GM21723 (cell line): ENCODE measurements at regions not wholly inside any gene's neighbourhood (a gene's known extent, or its start where the extent isn't known, plus 50 kb on each side); places are given as distances from the start of the nearest gene placed in this dataset.

Source experiments
- ATAC-seq: cut with Tn5 transposase; IDR thresholded peaks from one replicate; pipeline ENCODE4 v1.9.1; 2021; ENCODE audit warnings: mild to moderate bottlenecking, moderate library complexity; ENCODE audit not compliant: unreplicated experiment

DNA sequence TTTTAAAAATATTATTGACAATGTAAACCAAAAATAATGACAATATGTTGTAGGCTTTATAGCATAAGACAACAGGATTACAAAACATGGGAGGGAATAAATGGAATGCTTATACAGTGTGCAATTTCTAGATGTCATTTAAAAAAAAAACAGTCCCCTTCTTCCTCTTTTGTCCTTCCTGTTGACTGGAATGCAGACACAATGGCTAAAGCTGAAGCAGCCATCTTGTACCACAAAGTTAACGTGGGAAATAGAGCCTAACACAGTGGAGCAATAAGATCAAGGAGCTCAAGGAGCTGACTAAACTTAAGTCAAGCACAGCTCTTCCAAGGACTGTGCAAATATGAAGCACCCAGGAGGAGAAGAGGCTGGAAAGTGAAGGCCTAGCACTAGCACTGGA lies 208.1 kb downstream of the ARHGAP12 start:
- no peak for ATAC-seq

DNA sequence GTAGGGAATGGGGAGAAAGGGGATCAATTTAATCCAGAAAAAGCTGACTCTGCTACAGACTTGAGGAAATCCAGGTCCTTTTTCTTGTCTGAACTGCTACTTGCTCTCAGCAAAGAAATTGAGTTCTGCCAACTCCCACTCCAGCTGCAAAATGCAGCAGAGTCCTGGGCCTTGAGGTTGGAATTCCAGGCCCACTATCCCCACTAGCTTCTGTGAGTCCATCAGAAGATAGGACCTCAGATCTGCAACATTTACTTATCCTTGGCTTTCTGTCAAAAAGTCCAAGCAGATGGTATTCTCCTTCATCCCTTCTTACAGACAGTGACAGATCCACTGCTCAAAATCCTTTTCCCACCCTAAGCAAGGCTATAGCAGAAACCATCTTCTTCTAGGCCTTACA lies 219.2 kb downstream of the ARHGAP12 start:
- no peak for ATAC-seq

DNA sequence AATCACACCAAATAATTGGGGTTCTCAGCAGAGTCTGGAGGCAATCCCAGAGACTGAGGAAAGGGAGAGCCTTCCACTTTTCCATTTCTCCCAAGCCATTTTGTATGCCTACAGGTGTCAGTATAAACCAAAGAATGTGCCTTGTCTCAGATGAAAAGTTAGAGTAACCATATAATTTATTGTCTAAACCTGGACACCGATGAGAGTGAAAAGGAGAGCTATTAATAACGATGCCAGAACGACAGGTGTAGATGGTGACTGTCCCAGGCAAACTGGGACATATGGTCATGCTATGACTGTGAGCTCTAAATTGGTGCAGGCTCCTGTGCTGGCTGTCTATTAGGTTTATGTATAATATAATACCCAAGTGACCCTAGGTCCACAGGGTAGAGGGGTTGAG lies 219.6 kb downstream of the ARHGAP12 start:
- no peak for ATAC-seq

DNA sequence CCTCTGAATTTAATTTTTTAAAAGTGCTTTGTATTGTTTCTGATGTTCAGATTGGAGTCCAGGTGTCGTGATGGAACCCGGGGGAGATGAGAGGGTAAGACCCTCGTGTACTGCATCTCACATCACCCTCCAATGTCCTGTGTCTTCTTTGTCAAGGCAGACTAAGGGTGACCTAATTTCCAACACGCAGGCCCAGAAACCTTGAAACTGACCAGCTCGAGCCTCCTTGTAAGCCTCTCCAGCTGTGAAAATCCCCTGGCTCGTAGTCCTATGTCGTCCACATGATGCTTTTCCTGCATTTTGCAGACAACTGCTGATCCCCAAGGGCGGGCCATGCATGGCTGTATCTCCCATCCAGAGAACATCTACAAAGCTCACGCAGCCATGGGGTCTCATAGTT lies 220.2 kb downstream of the ARHGAP12 start:
- no peak for ATAC-seq

DNA sequence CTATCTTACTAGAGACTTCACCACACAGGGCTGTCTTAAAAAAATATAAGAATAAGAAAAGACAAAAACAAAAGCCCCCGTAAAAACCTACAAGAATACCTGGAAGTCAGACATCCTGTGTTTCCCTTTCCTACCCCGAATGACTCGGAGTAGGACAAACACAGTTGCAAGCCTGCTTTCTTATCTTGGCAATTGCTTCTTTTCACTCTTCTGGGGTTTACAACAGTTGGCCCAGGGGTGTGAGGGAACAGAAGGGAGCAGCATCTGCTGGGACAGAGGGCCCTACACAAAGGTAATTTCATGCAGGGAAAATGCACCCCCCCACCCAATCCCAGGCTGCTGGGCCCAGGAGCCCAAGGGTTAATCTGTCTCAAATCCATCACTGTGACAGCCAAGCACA lies 220.6 kb downstream of the ARHGAP12 start:
- ATAC-seq, result peak; percentile 15

DNA sequence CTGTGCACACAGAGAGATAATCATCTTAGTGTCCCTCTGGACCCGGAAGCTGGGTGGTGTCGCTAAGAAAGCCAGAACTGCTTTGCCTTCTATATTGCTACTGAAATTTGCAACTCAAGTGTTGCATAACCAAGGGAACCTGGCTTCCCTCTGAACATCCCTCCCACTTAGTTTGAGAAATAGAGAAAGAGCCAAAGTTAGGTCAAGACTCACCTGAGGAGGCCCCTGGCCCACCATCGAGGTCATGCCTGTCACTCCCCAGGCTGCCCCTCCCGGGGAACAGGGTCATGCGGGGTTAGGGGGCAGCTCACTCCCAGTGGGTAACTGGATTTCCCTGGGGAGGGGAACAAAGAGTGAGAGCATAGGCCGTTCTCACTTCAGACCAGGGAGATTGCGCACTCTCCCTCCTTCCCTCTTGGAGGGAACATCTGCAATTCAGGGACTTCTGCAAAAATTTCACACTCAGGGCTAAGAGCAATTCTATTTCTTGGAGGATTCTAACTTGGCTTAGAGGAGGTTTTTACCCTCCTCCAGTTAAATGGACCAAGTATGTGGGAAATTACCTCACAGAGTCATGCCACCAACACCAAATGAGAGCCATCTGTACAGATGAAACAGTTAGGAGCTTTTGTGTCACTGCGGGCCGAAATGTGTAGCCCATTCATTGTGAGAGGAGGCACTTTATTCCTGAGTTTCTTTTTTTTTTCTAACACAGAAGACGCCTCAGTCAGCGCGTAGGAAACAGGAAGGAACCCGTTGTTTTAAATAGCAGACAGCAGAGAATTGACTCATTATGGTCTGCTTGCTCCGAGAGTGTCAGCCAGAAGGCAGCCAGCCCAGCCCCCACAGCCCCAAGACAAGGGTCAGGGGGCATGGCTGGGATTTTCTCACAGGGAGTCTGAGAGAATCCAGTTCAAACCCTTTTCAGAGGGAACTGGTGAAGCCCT lies 221.3 kb downstream of the ARHGAP12 start:
- peak; percentile 90 for ATAC-seq

DNA sequence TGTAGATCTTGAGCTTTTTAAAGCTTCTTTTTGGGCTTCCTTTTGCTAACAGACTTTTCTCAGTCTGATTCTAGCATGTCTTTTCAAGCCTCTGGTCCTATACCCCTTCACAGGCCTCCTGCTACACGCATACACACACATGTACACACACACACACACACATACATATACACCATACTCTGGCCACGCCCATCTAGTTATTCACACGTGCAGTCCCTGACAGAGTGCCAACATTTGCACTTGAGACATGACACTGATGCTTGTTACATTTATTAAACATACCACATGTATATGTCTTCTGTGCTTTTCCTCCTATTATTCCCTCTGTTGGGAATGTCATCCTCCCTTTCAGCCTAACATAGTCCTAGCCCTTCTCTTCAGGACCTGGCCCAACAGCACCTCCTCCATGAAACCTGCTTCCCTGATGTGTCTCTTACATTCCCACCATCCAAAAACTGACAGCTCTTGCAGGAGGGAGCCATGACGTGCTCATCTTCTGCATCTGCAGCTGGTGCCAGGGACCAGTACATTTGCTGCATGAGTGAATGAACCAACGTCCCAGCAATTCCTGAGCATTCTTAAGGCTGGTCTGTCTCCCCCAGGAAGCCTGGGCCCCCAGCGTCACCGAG lies 222.1 kb downstream of the ARHGAP12 start:
- peak; percentile 7 for ATAC-seq

DNA sequence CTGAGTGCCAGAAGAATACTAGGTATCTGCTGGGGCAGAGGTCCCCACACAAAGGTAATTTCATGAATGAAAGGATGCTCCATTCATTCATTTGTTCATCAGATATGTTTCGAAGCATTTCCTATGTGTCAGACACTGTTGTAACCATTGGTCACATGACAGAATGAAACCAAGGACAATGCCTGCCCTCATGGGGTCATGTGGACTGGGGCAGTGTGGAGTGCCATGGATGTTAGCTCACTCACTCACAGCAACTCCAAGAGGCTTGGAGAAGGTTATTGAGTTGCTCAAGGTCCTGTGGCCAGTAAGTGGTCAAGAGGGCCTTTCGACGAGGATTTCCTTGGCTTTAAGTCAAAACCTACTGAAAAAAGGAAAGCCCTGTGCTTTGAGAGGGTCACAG lies 223.5 kb downstream of the ARHGAP12 start:
- ATAC-seq, result no peak

DNA sequence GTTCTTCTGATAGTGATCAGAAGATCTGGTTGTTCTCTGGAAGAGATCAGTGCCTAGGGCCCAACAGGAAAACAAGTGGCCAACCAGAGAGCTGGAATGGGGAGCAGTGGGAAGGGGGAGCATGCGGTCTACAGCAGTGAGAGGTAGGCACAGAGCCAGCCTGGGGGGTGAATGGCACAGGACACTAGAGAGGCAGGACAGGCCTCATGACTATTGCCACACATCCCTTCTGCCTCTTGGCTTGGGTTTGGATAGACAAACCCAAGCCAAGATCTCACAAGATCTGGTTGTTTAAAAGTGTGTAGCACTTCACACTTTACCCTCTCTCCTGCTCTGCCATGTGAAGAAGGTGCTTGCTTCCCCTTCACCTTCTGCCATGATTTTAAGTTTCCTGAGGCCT lies 224.4 kb downstream of the ARHGAP12 start:
- no peak for ATAC-seq

DNA sequence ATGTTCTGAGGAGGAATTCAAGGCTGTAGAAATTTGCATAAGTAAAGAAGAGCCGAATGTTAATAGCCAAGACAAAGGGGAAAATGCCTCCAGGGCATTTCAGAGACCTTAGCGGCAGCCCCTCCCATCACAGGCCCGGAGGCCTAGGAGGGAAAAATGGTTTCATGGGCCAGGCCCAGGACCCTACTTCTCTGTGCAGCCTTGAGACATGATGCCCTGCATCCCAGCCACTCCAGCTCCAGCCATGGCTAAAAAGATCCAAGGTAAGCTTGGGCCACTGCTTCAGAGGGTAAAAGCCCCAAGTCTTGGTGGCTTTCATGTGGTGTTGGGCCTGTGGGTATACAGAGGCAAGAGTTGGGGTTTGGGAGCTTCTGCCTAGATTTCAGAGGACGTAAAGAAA lies 225.7 kb downstream of the ARHGAP12 start:
- ATAC-seq, result no peak

DNA sequence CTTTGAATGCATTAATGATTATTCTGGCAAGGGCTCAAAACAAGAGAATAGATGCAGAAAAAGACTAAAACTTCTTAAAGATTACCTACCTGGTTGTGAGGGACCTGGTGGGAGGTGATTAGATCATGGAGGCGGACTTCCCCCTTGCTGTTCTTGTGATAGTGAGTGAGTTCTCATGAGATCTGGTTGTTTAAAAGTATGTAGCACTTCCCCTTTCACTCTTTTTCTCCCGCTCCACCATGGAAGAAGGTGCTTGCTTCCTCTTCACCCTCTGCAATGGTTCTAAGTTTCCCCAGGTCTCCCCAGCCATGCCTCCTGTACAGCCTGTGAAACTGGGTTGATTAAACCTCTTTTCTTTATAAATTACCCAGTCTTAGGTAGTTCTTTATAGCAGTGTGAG lies 226.6 kb downstream of the ARHGAP12 start:
- ATAC-seq, result no peak

DNA sequence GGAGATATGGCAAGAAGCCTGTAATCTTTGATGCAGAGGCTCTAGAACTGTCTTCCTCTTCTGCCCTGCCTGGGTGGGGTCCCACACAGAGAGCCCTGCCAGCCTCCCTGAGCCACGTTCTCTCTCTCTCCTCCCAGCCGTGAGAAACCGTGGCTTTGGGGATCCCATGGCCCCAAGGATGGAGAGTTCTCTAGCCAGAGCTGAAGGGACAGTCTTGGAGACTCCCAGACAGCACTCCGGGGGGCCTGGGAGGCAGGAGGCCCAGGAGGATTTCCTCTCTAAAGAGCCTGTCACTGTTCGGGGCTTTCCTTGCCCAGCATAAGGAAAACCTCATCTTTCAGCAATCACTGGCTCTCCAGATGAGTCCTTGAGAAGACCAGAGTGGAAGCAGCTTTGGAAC lies 227.1 kb downstream of the ARHGAP12 start:
- ATAC-seq, result no peak

DNA sequence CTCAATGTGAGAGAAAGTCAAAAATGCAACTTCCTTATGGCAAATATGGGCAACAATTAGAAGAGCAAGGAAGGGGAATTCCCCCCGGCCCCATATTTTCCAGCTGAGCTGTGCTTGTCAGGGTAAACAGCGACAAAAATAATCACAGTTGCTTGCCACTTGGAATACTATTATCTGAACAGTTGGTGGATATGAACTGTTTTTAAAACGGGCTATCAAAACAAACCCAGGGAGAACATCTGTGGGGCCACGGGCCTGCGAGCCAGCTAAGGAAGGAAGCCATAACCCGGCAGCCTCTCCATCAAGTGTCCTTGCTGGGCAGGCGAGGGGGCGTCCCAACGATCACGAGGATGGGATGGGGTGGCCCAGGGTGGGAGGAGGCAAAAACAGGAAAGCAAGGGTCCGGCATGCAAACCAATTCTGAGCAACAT lies 228.4 kb downstream of the ARHGAP12 start:
- ATAC-seq, result no peak

DNA sequence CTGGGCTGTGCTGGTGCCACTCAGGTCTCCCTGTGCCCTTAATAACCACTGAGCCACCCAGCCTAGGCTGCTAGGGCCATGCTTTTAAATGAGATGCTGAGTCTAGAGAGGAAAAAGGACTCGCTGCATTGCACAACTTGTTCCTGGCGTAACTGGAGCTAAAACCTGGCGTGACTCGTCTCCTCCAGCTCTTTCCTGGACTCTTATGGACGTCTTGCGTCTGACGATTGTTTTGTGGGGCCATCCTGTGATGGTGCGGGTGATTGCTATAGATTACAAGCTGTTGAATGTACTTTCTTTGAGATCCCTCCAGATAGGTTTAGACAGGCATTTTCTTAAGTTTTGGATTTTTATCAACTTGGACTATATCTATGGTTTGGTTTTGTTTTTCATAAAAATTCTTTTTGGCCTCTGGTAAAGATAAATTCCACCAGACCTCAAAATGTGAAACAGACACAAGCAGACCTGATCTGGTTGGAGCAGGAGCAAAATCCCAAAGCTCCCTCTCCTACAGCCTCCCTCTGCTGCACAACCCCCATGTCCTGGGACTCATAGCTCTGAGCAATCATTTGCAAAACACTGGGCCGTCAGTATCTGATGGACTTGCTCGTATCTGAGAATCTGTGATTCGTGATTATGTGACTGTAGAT lies 230.3 kb downstream of the ARHGAP12 start:
- no peak for ATAC-seq

DNA sequence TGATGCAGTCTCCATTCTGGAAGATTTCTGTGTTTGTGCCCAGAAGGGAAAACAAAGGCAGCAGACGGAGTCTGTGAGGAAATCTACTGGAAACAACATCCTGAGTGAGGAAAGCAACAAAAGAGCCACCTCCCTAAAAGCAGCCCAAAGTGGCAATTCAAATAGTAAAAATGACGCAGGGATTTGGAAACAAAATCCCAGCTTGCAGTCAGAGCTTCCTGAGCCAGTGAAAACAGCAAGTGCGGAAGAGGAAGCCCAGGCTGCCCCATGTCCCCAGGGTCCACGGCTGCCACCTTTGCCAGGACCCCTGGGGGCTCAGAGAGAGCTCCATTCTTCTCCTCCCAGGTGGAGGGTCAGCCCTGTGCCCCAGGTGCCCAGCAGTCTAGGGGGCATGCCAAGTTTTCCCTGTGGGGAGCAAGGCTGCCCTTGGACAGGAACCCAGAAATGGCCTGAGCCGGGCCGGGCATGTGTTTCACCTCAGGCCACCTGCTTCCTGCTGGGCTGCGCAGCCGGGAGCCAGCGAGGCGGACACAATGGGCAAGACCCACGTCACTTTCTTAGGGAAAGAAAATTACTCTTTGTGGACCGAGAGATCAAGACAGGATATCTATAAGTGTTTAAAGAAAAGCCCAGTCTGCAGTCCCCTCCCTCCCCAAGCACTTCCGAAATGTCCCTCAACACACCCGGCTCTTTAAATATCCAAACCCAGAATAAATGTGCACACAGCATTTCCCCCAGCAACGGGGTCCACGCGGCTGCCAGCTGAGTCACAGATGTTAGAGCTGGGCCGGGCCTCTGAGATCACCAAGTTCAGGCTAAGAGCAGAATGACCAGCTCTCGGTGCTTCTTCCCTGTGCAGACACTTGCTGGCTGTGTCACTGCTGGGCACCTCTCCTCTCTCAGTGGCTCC lies 231.1 kb downstream of the ARHGAP12 start:
- no peak for ATAC-seq

DNA sequence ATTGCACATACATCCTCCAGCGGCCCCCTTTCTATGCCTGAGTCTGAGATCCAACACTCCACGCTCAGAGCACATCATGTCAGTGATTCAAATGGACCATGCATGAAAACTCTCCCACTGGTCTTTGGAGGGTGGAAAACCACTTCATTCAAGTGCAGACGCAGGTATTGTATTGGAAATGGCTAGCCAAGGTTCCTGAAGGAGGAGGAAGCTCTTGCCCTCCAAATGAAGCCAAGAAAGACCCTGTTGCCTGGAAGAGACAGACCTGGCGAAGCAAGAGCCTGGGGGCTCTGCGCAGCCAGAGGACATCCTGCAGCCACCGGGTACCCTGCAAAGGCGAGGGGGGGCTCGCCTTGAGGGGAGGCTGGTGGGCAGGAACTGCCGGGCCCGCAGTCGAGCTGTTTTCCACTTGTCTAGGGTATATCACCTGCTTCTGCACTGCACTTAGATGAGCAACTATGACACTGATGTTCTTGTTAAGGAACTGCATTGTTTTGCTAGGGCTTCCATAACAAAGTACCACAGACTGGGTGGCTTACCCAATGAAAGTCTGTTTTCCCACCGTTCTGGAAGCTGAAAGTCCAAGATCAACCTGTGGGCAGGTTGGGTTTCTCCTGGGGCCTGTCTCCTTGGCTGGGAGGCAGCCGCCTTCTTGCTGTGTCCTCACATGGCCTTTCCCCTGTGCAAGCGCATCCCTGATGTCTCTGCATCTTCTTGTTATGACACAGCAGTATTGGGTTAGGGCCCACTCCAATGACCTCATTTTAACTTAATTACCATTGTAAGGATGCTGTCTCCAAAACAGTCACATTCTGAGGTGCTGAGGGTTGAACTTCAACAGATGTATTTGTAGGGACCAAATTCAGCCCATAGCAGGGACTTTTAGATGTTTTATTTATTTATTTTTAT lies 233.4 kb downstream of the ARHGAP12 start:
- ATAC-seq, result no peak

DNA sequence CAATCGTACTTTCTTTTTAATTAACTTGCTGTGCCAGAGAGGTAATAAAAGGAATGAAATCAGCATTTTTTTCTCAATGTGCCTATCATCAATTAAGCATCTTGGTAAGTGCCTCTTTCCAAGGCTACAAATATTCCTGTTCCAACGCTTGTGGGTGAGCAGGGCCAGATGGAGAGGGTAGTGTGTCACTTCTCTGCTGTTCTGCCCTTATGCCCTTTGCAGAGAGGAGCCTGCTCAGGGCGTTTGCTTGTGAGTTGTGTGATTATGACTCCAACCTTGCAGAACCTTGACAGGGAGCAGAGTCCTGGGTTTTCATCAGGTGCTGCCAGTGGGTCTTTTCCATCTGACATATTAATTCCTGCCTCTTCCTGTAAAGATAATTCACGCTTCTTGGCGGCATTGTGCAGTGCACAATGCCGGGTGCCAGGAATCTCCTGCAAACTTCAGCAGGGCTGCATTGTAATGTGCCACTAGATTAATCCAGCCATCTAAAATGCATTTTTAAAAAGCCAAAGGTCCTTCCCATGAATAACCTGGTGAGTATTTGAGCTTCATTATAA lies 234.4 kb downstream of the ARHGAP12 start:
- no peak for ATAC-seq

DNA sequence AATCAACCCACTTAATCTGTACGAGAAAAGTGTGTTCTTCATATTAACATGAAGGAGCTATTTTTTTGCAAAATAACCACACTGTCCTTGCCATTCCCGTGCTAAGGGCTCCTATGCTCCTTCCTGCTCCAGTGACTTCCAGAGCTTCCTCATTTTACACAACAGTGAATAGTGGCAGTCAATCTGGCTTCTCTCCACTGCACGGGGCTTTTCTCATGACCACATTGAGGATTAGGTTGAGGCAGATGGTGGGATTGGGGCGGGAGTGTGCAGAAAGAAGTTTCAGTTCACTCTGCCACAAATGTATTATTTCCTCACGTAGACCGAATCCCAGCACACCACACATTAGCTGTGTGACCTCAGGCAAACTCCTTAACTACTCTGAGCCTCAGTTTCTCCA lies 235.1 kb downstream of the ARHGAP12 start:
- ATAC-seq, result no peak

DNA sequence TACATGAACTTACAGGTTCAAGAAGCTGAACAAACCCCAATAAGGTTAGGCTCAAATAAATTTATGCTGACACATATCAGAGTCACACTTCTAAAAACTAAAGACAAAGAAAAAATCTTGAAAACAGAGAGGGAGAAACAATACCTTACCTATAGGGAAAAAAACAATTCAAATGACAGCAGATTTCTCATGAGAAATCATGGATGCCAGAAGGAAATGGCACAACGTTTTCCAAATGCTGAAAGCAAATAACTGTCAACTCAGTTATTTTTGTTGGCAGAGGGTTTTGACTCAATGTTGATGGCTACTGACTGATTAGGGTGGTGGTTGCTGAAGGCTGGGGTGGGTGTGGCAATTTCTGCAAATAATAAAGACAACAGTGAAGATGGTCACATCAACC lies 239.4 kb downstream of the ARHGAP12 start:
- ATAC-seq, result no peak
